ENCODE measurements at regions not wholly inside any gene's neighbourhood (a gene's known extent, or its start where the extent isn't known, plus 50 kb on each side); places are given as distances from the start of the nearest gene placed in this dataset.

- TF ChIP-seq EZH2 (IDR thresholded peaks at IDR 0.05; ENCODE audit: borderline replicate concordance, low read depth, low read length, poor library complexity, severe bottlenecking) (no peak), CTCF (conservative IDR thresholded peaks at IDR 0.05; ENCODE audit: low read depth, low read length) (no peak)
Observed at GRCh38 chr1:82874041-82874440, 1073.3 kb downstream of the ADGRL2 start.

Data from A673 (cell line).